ENCODE measurements at regions not wholly inside any gene's neighbourhood (a gene's known extent, or its start where the extent isn't known, plus 50 kb on each side); places are given as distances from the start of the nearest gene placed in this dataset.

DNA sequence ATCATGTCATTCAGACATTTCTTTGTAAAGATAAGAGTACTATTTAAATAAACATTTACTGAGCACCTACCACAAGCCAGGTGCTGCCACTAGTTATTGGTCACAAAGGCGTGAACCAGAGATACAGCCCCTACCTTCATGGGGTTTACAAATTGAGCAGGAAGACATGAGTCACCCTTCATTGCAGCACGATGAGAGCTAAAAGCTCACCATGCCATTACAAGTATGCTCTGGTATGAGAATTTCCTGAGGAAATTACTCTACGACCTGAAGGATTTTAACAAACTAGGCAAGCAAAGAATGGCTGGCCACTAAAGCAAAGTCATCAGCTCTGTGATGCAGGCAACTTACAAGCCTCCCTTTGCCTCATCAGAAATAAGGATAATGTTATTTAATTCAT, 346.8 kb downstream of the BRINP2 start:
- TF ChIP-seq, protein P1, sequence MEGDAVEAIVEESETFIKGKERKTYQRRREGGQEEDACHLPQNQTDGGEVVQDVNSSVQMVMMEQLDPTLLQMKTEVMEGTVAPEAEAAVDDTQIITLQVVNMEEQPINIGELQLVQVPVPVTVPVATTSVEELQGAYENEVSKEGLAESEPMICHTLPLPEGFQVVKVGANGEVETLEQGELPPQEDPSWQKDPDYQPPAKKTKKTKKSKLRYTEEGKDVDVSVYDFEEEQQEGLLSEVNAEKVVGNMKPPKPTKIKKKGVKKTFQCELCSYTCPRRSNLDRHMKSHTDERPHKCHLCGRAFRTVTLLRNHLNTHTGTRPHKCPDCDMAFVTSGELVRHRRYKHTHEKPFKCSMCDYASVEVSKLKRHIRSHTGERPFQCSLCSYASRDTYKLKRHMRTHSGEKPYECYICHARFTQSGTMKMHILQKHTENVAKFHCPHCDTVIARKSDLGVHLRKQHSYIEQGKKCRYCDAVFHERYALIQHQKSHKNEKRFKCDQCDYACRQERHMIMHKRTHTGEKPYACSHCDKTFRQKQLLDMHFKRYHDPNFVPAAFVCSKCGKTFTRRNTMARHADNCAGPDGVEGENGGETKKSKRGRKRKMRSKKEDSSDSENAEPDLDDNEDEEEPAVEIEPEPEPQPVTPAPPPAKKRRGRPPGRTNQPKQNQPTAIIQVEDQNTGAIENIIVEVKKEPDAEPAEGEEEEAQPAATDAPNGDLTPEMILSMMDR (IDR thresholded peaks at IDR 0.05; ENCODE audit: insufficient read depth, low read length, poor library complexity, severe bottlenecking), result no peak
- no peak for TF ChIP-seq EZH2phosphoT487 (conservative IDR thresholded peaks at IDR 0.05; ENCODE audit: low read length)

Data from SU-DHL-6 (cell line).